Neural cell (in vitro differentiated cells): ENCODE measurements at regions not wholly inside any gene's neighbourhood (a gene's known extent, or its start where the extent isn't known, plus 50 kb on each side); places are given as distances from the start of the nearest gene placed in this dataset.
"Not testable (repeated sequence)": the region's sequence is repeated elsewhere in the genome, so short reads cannot be mapped to it uniquely, and the experiment has no call there.

Experiments
- H2AFZ ChIP-seq: fragments of 200-600, 300-800 bp; sonication (generic), shearing (Covaris generic); 2 replicates; pipeline ENCODE4 v1.6.0; 2014; ENCODE audit warnings: low read depth, mild to moderate bottlenecking, antibody characterized with exemption, low read length, moderate library complexity
- H3F3A ChIP-seq: fragments of 200-600 bp; shearing (Covaris generic); 2 replicates; pipeline ENCODE4 v1.6.1; 2016; ENCODE audit warnings: mild to moderate bottlenecking, moderate library complexity, mixed read lengths, antibody characterized with exemption, low read length; ENCODE audit not compliant: insufficient read depth, poor library complexity, severe bottlenecking
- H3K27ac ChIP-seq: fragments of 200-600, 300-800 bp; sonication (generic), shearing (Covaris generic); 2 replicates; pipeline ENCODE4 v1.5.1; 2014; ENCODE audit warnings: mild to moderate bottlenecking, low read length, moderate library complexity
- H3K27me3 ChIP-seq: fragments of 300-800, 200-600 bp; sonication (generic), shearing (Covaris generic); 2 replicates; pipeline ENCODE4 v1.6.0; 2014; ENCODE audit warnings: mild to moderate bottlenecking, low read depth, low read length, moderate library complexity; ENCODE audit not compliant: insufficient read depth
- H3K36me3 ChIP-seq: fragments of 300-800, 200-600 bp; sonication (generic), shearing (Covaris generic); 2 replicates; pipeline ENCODE4 v1.5.1; 2014; ENCODE audit warnings: mild to moderate bottlenecking, antibody characterized with exemption, low read length, moderate library complexity; ENCODE audit not compliant: insufficient read depth
- H3K4me2 ChIP-seq: fragments of 300-800, 200-600 bp; sonication (generic), shearing (Covaris generic); 2 replicates; pipeline ENCODE4 v1.6.0; 2014; ENCODE audit warnings: mild to moderate bottlenecking, low read length
- H3K4me3 ChIP-seq: fragments of 300-800, 200-600 bp; sonication (generic), shearing (Covaris generic); 2 replicates; pipeline ENCODE4 v1.5.1; 2014; ENCODE audit warnings: mild to moderate bottlenecking, low read length, moderate library complexity
- H3K79me2 ChIP-seq: fragments of 200-600 bp; shearing (Covaris generic); replicated peaks from 2 replicates; pipeline ENCODE4 v1.6.0; 2014; ENCODE audit warnings: mild to moderate bottlenecking, low read length, moderate library complexity; ENCODE audit not compliant: insufficient read depth
- H3K9ac ChIP-seq: fragments of 300-800, 200-600 bp; sonication (generic), shearing (Covaris generic); 2 replicates; pipeline ENCODE4 v1.6.1; 2016; ENCODE audit warnings: mild to moderate bottlenecking, low read length, mixed read lengths
- H3K9me2 ChIP-seq: fragments of 200-600 bp; shearing (Covaris generic); 2 replicates; pipeline ENCODE4 v1.6.1; 2016; ENCODE audit warnings: mild to moderate bottlenecking, low read length, mixed read lengths; ENCODE audit not compliant: insufficient read depth
- H3K9me3 ChIP-seq: fragments of 200-600, 300-800 bp; sonication (generic), shearing (Covaris generic); 2 replicates; pipeline ENCODE4 v1.6.1; 2016; ENCODE audit warnings: mild to moderate bottlenecking, mixed run types, low read length, moderate library complexity, mixed read lengths
- H4K20me1 ChIP-seq: fragments of 200-600 bp; shearing (Covaris generic); 2 replicates; pipeline ENCODE4 v1.6.1; 2016; ENCODE audit warnings: mild to moderate bottlenecking, mixed run types; ENCODE audit not compliant: insufficient read depth
- CTCF ChIP-seq: fragments of 450-650 bp; IDR thresholded peaks from 2 replicates; pipeline ENCODE4 v1.5.1; 2014; ENCODE audit warnings: antibody characterized with exemption, mild to moderate bottlenecking, moderate library complexity; ENCODE audit not compliant: poor library complexity, severe bottlenecking
- EP300 ChIP-seq: fragments of 450-650 bp; conservative IDR thresholded peaks from 2 replicates; pipeline ENCODE4 v1.6.1; 2014; ENCODE audit warnings: antibody characterized with exemption, mild to moderate bottlenecking, moderate library complexity; ENCODE audit not compliant: poor library complexity, severe bottlenecking
- EZH2 ChIP-seq: fragments of 200-600, 300-800 bp; shearing (Covaris generic), sonication (generic); IDR thresholded peaks from 2 replicates; pipeline ENCODE4 v1.6.1; 2014; ENCODE audit warnings: antibody characterized with exemption, low read length, borderline replicate concordance, mild to moderate bottlenecking; ENCODE audit not compliant: insufficient read depth, poor library complexity, severe bottlenecking
- MXI1 ChIP-seq: fragments of 450-650 bp; conservative IDR thresholded peaks from 2 replicates; pipeline ENCODE4 v1.6.1; 2014; ENCODE audit warnings: antibody characterized with exemption, mild to moderate bottlenecking; ENCODE audit not compliant: poor library complexity, severe bottlenecking
- POLR2AphosphoS5 ChIP-seq: IDR thresholded peaks from 2 replicates; pipeline ENCODE4 v1.6.1; 2012
- RAD21 ChIP-seq: fragments of 450-650 bp; conservative IDR thresholded peaks from 2 replicates; pipeline ENCODE4 v1.6.1; 2014; ENCODE audit warnings: antibody characterized with exemption, mild to moderate bottlenecking, moderate library complexity
- REST ChIP-seq: IDR thresholded peaks from 2 replicates; pipeline ENCODE4 v1.6.1; 2012; ENCODE audit warnings: borderline replicate concordance
- SMC3 ChIP-seq: fragments of 450-650 bp; conservative IDR thresholded peaks from 2 replicates; pipeline ENCODE4 v1.6.1; 2014; ENCODE audit warnings: antibody characterized with exemption, mild to moderate bottlenecking, moderate library complexity; ENCODE audit not compliant: poor library complexity
- TAF1 ChIP-seq: IDR thresholded peaks from 2 replicates; pipeline ENCODE4 v1.6.1; 2012; ENCODE audit warnings: low read depth

GRCh38 chr17:36851250-36851649 is 86.0 kb upstream of the LHX1 start:
- no peaks in the 10 kb centered on the region for H3K9me2 ChIP-seq
- H3K27me3 ChIP-seq = no peaks in the 10 kb centered on the region
- H4K20me1 ChIP-seq = no peaks in the 10 kb centered on the region
- H3K36me3 ChIP-seq = no peaks in the 10 kb centered on the region
- no peaks in the 10 kb centered on the region for H3F3A ChIP-seq
- no peak overlapping the region for H3K9ac ChIP-seq
- H3K79me2 ChIP-seq = no peaks in the 10 kb centered on the region
- no peaks in the 10 kb centered on the region for H3K9me3 ChIP-seq
- no peak overlapping the region for H3K4me2 ChIP-seq
- TF ChIP-seq EZH2 (no peak), CTCF (no peak), REST (no peak), SMC3 (no peak), TAF1 (no peak), POLR2AphosphoS5 (no peak), EP300 (no peak), MXI1 (no peak), RAD21 (no peak)
- H3K4me3 ChIP-seq = no peak overlapping the region
- H3K27ac ChIP-seq = no peak overlapping the region
- no peak overlapping the region for H2AFZ ChIP-seq

GRCh38 chr17:36852478-36852877 is 84.8 kb upstream of the LHX1 start:
- not testable (repeated sequence) for H3K9me3 ChIP-seq, H4K20me1 ChIP-seq, H3K4me2 ChIP-seq, H3F3A ChIP-seq, H3K4me3 ChIP-seq, H3K9me2 ChIP-seq, H3K9ac ChIP-seq, H3K27ac ChIP-seq, H2AFZ ChIP-seq, H3K36me3 ChIP-seq, H3K27me3 ChIP-seq, H3K79me2 ChIP-seq

- H3K9ac ChIP-seq = no peak overlapping the region
- H3K4me2 ChIP-seq = no peak overlapping the region
- H3K27me3 ChIP-seq = no peaks in the 10 kb centered on the region
- H3K4me3 ChIP-seq = no peak overlapping the region
- no peaks in the 10 kb centered on the region for H3F3A ChIP-seq
- no peaks in the 10 kb centered on the region for H3K36me3 ChIP-seq
- H3K27ac ChIP-seq = no peak overlapping the region
- no peak overlapping the region for H2AFZ ChIP-seq
- H3K79me2 ChIP-seq = no peaks in the 10 kb centered on the region
- H4K20me1 ChIP-seq = no peaks in the 10 kb centered on the region
- H3K9me2 ChIP-seq = no peaks in the 10 kb centered on the region
- TF ChIP-seq RAD21 (no peak), REST (no peak), TAF1 (no peak), EZH2 (no peak), SMC3 (no peak), MXI1 (no peak), EP300 (no peak), POLR2AphosphoS5 (no peak), CTCF (no peak)
- H3K9me3 ChIP-seq = no peaks in the 10 kb centered on the region
Measured at GRCh38 chr17:36854982-36855381, 82.3 kb upstream of the LHX1 start.
